NCI-H345 treated with DMSO at 0.1 percent for 48 hours (cell line): ENCODE measurements at regions not wholly inside any gene's neighbourhood (a gene's known extent, or its start where the extent isn't known, plus 50 kb on each side); places are given as distances from the start of the nearest gene placed in this dataset.

Source experiments
- DNase-seq: peaks from one replicate; lab custom pipeline; 2025; ENCODE audit not compliant: unreplicated experiment; lab: John Stamatoyannopoulos, UW

- DNase-seq: no peak
Measured at GRCh38 chr20:63101781-63102720, 95.3 kb upstream of the BHLHE23 start.

- no peak for DNase-seq
Measured at GRCh38 chr20:63100926-63101699, 94.3 kb upstream of the BHLHE23 start.

- DNase-seq: no peak
Measured at GRCh38 chr20:63100174-63100925, 93.6 kb upstream of the BHLHE23 start.

- DNase-seq: no peak
Measured at GRCh38 chr20:63099456-63100173, 92.9 kb upstream of the BHLHE23 start.

DNA sequence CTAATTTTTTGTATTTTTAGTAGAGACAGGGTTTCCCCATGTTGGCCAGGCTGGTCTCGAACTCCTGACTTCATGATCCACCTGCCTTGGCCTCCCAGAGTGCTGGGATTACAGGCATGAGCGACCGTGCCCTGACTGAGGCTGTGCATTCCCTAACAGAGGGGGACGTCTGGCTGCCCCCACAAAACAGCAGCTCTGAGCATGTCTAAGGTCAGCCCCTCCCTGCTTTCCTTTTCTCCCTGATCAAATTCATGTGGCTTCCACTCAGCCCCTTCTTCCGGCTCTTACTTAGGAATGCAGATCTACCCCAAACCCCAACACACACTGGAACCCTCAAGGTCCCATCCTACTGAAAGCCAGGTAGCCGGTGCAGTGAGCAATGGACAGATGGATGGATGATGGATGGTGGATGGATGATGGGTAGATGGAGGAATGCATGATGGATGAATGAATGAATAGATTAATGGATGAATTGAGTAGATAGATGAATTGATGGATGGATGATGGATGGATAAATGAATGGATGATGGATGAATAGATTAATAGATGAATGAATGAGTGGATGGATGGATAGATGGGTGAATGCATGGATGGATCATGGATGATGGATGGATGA is 91.5 kb upstream of the BHLHE23 start:
- DNase-seq: no peak

- DNase-seq: no peak
Measured at GRCh38 chr20:63097336-63097831, 90.6 kb upstream of the BHLHE23 start.

- DNase-seq: no peak
Measured at GRCh38 chr20:63096681-63097335, 90.0 kb upstream of the BHLHE23 start.

DNA sequence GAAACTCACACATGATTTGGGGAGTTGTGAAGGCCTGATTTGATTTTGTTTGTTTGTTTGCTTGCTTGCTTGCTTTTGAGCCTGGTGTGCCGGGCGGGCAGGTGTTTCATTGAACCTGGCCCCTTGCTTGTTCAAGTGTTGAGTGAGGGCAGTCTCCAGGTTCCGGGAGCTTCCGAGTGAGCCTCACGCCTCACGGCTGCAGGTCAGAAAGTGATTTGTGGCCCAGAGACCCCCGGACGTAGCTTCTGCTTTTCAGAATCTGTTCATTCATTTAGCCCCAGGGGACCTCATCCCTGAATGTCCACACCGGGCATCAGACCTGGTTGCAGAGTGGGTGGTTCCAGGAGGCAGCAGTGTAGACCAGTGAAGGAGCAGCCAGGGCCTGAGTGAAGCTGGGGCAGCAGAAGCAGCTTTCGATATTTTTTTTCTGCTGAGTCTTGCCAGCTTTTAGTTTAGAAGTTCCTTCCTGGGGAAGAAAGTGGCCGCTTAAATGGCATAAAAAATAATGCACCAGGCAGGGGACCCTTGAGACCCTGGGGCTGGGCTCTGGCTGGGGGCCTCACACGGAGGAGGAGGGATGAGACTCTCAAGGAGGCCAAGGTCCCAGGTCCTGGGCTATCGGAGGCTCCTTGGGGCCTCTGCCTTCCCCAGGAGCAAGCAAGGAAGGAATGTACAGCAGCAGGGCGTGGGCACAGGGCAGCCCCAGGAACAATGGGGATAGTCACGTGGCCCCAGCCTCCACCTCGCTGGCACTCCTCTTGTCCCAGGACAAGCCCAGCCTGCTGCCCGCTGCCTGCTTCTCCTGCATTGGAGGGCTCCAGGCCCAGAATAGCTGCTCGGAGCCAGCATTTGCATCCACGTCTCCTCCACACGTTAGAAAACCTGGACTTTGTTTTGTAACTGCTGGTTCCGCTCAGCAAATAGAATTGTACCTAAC is 89.2 kb upstream of the BHLHE23 start:
- no peak for DNase-seq

DNA sequence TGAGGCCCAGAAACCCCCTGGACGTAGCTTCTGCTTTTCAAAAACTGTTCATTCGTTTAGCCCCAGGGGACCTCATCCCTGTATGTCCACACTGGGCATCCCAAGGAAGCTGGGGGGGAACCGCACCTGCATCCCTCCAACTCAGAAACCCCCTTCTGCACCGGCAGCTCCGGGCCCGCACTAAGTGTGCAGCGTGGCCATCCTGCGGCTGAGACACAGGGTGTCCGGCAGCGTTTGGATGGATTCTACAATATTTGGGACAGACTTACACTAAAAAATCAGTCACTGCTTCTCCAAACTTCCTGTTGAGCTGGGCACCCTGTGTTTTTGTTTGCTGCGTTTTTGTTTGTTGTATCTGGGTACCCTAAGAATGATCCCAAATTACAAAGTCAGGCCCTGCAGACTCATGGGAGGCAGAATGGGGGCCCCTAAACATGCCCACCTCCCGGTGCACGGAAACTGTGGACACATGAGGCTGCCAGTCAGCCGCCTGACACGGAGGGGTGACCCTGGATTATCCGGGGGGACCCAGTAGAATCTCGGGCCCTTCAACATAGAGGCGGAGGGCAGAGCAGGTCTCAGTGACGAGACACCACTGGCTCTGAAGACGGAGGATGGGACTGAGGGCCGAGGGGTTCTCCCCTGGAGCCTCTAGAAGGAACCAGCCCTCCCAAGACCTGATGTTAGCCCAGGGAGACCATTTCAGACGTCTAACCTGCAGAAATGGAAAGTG is 88.2 kb upstream of the BHLHE23 start:
- DNase-seq: no peak

GRCh38 chr20:63093966-63094766 is 87.4 kb upstream of the BHLHE23 start:
- DNase-seq: no peak

DNA sequence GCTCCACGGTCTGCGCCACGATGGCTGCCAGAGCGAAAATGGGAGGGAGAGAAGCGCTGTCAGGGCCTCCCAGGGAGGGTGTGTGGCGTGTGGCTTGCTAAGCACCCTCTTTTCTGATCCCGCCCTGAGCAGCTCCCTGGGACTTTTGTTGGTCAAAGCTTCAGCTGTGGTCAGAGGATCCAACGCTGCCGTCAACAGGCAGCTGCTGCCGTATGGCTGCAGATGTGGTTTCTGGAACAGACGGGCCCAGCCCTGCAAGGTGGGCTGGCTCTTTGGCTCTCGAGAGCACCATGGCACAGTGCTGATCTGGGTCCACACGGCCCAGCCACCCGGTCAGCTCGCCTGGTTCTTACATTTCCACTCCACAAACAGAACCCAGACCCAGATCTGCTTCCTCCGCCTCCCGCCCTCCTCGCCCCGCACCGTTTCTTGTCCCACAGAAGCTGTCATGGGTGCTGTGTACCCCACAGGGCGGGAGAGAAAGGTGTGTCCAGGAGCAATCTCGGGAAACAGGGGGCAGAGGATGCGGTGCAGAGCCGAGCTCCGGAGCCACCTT is 86.0 kb upstream of the BHLHE23 start:
- DNase-seq: no peak

- DNase-seq: no peak
Measured at GRCh38 chr20:63091901-63092659, 85.3 kb upstream of the BHLHE23 start.

DNA sequence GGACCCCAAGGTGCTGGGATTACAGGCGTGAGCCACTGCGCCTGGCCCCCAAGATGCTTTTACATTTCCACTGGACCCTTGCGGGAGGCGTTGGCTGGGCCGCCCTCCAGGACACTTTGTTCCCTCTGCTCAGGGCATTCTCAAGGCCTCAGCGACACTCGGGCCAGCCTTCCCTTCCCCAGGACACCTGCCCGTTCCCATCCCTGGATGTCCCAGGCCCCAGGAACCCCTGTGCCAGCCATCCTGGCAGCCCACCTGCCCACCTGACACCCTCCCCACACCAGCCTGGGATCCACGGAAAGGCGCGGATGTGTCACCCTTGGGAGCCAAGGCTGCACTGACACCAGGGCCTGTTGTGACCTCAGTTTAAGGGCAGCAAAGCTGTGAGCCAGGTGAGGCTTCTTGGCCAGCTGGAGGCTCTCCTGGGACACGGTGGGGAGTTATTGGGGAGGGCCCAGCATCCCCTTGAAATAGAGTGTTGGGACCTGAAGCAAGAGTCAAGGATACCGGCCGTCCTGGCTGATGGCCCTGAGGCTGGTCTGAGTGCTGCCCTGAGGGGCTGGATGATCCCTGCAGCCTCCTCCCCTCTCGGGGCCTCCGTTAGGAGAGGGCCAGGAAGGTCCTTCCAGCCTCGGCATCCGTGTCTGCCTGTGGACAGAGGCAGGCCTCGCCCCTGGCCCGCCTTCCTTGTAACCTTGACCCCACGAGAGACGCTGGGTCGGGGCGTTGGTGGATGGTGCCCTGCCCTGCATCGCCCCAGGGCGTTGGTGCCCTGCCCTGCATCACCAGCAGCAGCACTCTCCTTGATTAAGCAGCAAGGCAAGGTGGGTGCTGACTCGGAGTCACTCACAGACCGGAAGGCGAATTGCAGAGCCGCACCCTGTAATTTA is 84.2 kb upstream of the BHLHE23 start:
- DNase-seq: no peak

GRCh38 chr20:63090052-63090451 is 83.3 kb upstream of the BHLHE23 start:
- DNase-seq: no peak
